Superior temporal gyrus (tissue), 1 donor: ENCODE measurements at regions not wholly inside any gene's neighbourhood (a gene's known extent, or its start where the extent isn't known, plus 50 kb on each side); places are given as distances from the start of the nearest gene placed in this dataset.
"Not testable (repeated sequence)": the region's sequence is repeated elsewhere in the genome, so short reads cannot be mapped to it uniquely, and the experiment has no call there.

Experiments
- DNase-seq: peaks from one replicate; pipeline ENCODE4 v3.0.0-alpha.2; 2016; ENCODE audit errors: extremely low spot score

DNA sequence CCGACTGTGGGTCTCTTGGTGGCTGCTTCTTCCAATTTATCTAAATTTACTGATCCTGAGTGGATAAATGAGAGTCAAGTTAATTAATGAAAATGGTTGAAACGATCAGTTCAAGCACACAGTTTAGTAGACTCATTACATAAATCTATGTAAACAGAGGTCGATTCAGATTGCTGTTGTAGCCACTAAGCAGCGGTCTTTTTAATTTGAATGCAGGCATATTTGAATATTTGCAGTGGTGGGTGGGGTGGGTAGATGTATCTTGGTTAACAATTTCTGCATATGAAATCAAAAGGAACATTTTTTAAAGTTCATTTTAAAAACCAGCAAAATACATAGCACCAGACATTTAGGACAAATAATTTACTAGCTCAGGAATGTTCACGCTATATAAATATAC is 325.9 kb downstream of the KLF12 start:
- DNase-seq, result no peak

DNA sequence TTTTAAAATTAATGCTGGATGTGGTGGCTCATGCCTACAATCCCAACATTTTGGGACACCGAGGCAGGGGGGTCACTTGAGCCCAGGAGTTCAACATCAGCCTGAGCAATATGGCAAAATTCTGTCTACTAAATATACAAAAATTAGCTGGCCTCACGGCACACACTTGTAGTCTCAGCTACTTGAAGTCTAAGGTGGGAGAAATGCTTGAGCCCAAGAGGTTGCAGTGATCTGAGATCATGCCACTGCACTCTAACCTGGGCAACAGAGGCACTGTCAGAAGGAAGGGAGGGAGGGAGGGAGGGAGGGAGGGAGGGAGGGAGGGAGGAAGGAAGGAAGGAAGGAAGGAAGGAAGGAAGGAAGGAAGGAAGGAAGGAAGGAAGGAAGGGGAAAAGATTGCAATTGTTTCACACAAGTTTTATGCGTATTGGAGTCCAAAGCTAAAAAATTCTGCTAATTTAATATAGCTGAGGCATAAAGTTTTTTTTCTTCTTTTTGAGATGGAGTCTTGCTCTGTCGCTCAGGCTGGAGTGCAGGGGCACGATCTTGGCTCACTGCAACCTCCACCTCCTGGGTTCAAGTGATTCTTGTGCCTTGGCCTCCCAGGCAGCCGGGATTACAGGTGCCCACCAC is 328.8 kb downstream of the KLF12 start:
- DNase-seq, result not testable (repeated sequence)

DNA sequence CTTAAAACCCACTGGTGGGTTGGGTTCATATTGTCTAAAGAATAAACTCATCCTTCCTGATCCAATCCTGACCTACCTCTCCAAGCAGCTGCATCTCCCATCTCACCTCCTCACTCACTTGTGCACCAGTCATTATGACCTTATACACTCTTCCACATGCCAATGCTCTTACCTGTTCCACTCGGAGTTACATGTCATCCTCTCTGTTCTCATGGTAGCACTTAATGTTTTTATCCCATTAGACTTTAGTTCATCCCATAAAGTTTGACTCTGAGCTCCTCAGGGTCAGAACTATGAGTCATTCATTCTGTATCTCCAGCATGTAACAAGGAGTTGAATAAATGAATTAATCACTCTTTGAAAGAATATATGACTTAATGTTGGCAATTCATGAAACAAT is 330.2 kb downstream of the KLF12 start:
- no peak for DNase-seq

DNA sequence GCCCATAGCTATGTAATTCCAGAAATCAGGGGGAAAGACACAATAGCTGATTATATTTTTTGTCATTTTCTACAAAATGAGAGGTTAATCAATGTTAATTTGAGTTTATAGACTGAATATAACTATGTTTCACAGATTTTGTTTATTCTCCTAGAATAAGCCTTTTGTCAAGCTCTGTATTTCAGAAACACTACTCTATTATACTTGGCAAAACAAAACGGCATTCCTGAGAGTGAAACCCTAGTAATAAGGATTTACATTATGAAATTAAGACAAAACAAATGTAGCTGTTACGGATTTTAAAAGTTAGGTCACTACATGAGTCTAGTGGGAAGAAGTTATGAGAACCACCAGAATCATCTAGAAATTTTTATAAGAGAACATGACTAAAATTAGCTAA is 334.2 kb downstream of the KLF12 start:
- DNase-seq, result no peak

DNA sequence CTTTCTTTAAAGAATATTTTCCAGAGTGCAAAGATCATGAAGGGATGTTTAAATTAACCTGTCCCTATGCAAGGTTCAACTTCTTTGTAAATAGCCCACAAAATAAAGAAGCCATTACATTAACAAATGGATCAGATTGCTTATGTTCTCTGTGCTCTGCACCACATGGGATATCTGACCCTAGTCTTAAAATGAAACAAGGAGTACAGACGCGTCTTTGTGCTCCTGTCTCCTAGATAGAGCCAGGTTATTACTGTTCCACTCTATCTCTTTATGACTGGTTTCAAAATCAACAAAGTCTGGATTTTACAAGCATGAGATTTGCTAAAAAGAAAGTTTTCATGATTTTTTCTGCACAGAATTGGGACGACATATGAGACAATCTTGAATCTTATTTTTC is 339.4 kb downstream of the KLF12 start:
- DNase-seq, result no peak

DNA sequence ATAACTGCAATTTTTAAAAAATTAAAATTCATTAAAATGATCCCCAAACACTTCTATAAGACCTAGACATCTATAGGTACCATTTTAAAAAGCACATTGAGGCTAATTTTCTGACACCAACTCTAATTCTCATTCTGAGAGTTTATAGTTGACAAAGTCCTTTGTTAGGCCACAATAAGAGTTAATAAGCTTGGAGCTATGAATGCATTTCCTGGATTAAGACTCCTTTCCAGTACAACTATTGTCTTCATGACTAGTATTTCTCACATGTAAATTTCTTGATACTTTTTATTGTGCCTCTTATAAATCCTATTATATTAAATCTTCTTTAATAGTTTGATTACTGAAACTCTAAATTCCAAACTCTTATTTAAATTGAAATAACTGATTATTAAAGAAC is 340.8 kb downstream of the KLF12 start:
- DNase-seq, result no peak

DNA sequence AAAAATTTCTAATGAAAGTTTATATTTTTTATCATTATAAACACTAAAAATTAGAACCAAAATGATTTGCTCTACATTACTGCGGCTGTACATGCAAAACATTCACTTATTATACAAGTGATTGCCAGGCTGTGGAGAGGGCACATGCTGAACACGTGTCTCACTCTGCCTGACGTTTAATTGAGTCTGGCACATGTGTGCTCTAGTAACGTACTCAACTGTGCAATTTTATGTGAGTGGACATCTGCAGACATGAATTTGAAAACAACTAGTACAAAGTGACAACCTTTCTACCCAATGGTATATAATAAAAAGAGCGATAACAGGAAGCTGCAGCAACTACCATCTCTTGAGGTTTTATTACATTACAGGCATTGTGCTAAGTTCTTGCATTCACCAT is 341.4 kb downstream of the KLF12 start:
- DNase-seq, result no peak

DNA sequence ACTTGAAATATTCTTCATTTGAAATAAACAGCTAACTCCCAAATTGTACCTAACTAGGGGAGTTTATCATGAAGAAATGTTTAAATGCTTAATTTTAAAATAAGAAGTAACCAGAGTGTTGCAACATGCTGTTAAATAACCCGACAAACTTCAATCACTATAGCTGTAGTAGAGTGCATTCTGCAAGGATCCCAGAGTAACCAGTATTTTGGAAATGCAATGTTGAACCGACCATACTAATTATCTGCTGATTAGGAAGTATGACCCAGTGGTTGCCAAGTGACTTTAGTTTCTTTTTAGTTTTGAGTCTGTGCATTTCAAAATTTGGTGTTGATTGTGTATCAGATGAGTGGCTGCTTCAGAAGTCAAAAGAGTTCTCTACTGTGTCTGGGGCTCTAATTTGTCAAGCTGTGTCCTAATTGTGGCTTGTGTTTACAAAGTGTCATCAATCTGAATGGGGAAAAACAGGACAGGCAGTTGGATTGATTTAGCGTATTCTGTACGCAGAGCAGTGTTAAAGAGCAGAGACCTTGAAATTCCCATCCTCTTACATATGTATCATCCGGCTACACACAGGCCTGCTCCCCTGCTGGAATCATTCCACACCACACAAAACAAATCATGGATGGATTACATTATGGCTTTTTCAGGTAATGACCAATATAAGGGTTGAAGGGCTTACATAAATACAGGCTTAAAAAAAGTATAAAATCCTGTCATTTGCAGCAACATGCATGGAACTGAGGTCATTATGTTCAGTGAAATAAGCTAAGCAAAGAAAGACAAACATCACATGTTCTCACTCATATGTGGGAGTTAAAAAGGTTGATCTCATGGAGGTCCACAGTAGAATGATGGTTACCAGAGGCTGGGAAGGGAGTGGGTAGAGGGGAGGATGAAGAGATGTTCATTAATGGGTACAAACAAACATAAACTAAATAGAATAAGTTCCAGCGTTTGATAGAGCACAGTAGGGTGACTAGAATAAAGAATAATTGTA is 351.5 kb downstream of the KLF12 start:
- DNase-seq, result no peak

DNA sequence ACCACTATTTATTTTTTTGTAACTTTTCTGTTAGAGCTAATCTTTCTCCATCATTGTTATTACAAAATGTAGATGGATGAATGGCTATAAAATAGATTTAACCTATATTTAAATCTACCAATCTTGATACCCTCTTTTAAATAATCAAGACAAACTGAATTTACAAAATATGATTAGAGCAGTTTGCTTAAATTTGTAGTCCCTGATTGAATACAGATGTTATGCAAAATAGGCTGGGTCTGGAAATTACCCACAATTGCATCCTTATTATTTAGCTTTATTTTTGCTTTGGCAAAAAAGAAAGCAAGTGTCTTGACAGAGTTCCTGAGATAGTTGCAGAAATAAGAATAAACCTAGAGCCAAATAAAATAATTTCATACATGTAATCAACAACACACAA is 352.8 kb downstream of the KLF12 start:
- no peak for DNase-seq

DNA sequence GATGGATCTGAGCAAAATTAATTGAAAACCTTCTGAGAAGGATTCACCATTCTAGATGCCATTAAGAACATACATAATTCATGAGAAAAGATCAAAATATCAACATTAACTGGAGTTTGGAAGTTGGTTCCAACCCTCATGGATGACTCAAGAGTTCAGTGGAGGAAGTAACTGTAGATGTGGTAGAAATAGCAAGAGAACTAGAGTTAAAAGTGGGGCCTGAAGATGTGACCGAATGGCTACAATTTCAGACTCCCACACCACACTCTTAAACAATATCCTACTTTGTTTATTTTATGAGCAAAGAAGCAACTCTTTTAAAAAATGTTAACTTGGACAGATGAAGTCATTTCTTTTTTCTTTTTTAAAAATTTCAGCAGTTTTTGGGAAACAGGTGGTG is 354.3 kb downstream of the KLF12 start:
- no peak for DNase-seq

DNA sequence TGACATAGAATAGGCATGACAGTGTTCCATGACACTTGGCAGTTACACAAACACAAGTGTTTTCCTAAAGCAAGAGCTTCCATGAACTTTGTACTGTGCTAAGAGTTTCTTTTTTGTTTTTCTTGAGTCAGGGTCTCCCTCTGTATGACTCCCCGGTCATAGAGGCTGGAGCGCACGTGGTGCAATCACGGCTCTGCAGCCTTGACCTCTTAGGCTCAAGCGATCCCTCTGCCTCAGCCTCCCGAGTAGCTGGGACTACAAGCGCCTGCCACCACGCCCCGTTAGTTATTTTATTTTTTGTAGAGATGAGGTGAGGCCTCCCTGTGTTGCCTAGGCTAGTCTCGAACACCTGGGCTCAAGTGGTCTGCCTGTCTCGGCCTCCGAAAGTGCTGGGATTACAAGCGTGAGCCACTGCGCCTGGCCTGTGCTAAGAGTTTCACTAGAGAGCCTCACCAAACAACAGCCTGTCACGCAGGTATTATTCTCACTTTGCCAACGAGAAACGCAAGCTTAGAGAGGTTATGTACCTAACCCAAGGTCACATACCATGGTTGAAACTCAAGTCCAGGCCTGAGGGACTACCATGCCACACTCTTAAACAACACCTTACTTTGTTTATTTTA is 355.9 kb downstream of the KLF12 start:
- DNase-seq, result no peak

DNA sequence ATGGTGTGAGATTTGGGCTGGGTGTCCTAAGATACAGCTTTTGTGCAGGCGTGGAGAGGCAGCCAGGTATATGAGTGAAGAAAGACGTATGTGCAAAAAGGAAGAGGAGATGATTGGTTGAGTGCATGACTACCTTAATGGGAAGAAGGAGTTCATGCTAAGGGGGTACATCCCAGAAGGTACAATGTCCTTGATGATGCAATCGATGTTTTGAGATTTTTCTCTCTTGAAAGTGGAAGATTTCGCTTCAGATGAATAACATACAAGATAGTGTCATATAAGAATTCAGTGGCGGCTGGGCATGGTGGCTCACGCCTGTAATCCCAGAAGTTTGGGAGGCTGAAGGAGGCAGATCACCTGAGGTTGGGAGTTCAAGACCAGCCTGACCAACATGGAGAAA is 357.1 kb downstream of the KLF12 start:
- no peak for DNase-seq

DNA sequence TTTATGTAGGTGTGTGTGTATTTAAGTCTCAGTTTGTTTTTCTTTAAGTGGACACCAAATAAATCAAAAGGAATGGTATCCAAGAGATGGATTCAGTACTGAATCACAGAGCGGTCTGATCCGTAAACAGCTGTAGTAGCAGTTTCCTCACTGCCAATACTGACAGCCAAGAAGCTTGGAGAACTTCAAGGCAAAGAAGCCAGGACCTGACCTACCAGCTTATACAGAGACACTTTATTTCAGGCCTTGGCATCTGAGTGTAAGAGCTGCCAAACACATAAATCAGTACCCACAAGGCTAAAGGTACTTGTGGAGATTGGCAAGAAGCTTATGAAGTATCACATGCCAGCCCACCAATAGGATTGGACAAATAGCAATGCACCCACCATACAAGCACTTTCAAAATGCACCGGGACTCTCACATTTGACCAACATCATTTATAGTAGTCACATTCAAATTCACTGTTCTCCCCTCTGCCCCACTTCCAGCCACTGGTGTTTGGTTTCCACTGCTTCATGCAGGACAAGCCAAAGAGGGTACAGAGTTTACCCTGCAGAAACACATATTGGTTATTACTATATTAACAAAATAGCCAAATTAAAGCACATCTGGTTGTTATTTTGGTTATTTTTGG is 357.9 kb downstream of the KLF12 start:
- no peak for DNase-seq

DNA sequence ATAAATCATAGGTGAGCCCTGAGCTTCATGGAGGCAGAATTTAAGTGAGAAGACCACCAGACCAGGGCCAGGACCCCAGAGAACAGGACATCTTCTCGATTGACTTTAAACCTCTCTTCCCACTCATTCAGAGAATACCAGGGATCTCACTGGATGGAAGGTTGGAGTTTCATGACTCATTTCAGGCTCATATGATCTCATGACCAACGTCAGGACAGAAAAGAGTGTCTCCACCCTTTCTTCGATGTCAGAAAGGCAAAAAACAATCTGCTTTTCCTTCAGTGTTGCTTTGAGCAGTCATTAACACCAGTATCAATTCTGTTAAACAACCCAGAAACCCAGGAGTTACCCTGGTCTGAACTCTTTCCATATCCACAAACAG is 361.0 kb downstream of the KLF12 start:
- DNase-seq, result no peak

DNA sequence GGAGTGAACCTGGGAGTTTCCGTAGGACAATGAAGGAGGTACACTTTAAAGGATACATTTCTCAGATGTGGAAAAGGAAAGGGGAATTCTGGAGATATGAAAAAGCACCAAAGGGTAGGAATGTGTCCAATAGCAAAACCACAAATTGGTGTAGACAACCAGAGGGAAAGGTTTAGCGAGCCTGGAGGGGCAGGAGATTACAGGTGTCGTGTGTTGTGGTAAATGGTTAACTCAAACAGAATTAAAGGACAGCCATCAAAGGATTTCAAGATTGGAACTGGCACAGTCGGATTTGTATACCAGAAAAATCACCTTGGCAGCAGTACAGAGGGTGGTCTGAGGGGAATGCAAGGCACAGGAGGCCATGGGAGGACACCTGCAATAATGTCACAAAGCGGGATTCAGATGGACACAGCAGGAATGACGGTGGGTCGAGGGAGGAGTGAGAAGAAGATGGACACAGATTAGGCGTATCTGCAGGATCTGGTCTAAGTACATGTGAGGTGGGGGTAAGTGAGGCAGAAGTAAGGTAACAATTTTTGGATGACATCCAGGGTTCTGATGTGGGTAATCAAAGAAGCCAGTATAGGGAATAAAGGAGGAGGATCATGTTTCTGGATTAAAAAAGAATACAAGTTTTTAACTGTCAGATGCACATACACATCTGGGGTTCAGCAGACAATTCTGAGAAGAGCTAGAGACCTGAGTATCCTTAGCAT is 361.6 kb downstream of the KLF12 start:
- DNase-seq, result no peak

DNA sequence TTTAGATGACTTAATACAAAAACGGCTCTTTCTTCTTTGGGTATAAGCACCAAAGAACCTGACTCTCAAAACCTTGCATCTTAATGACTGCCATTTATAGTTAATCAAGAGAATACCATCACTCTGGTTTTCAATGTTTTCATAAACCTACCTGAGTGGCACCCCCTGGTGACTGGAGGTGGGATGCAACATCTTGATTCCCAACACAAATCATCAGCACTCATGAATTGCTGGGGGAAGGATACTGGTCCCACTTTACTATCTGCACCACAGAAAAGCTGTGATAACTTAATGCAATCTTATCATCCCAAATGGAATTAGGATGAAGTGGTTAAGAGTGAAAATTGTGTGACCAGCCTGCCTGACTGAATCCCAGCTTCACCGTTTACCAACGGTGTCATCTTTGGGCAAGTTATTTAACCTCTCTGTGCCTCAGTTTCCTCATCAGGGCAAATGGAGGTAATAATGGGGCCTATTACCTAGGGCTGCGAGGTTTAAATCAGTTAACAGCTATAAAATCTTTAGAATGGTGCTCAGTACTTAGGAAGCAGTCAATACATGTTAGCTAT is 366.4 kb downstream of the KLF12 start:
- no peak for DNase-seq

DNA sequence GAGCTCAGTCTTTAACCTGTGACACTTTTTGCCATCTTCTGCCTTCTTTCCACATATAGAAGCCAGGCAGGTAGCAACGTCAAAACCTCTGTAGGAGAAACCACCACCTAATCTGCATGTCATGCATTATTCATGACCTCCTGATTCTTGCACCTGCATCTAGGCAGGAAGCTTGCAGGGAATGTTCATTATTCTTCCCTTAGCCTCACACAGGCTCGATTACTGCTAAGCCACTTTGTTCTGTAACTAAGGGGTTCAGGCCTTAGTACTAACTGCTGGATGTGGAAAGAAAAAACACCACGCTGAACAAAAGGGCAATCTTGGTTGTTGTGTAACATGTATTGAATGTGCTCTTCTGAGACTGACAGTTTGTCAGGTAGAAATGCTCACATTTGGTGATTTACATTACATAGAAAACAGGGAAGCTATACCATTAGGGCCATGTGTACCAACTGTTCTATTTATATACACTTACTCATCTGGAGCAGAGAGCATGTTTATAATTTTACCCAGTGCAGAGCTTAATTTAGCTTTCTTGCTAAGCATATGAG is 366.9 kb downstream of the KLF12 start:
- peak; percentile 65 for DNase-seq

DNA sequence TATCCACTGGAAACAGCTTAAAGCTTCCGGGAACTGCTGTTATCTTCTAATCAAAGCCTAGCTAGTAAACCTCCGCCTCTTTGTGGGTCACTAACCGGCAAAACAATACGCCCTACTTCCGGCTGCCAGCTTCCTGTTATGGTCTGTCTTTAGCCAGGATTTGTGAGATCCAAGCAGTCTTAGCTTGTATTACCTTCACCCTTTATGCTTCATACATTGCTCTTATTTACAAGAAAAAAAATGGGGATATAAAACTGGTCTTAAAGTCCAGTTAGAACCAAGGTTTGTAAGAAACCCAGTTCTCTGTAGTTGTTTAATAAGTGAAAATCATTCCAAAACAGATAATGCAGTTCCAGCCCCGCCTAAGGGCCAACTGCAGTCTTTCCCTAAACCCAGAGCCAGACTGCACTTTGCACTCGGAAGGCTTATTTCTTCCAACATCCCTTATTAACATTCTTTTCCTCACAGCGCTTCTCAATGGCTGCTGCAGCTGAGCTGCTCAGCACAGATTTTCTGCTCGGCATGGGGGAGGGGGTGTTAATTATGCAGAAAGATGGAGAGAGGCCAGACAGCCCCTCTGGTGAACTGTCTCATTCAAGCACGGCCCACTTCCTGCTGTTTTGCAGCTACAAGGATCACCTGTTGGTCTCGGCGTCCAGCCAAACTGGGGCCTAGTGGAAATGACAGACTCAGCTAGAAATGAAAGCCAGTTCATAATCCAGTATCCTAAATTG is 368.4 kb downstream of the KLF12 start:
- peak; percentile 73 for DNase-seq

DNA sequence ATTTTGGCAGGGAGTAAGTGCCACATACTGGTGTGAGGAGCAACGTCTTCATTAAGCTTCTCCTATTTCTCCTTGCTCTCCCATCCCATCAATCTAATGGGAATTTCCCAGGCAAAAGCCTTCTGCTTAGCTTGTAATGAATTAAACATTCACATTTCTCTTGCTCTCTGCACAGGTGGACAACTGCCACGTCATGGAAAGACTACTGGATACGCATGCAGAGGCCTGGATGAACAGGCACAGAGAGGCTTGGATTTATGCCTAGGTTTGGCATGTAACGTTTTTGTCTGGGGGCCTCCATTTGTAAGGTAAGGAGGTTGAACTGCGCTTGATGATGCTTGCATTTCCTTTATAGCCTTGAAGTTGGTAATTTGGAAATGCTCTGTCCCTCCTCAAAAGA is 374.8 kb downstream of the KLF12 start:
- DNase-seq, result no peak

DNA sequence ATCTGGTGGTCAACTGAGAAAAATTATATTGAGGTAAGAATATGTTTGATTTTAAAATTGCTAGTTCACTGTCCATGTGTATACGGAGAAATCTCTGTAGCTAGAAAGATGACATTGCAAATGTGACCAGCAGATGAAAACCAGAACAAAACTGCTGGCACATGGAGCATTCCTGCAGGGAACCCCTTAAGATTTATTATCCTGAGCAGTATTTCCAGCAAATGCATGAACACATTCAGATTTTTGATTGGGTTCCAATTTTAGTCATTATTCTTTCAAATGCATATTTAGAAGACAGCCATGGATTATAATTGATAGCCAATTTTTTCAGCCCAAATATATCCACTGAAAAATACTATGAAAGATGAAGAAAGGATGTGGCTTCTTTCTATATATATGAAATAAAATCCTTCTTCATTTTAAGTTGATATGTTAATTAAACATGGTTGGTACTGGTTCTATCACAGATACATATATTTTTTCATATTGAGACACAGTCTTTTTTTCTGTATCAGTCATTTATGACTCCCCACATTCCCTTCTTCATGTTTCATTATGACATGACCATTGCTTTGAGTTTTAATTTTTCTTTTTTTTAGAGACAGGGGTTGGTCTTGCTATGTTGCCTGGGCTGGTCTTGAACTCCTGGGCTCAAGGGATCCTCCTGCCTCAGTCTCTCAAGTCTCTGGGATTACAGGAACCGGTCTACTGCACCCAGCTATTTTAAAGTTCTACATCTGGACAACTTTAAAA is 376.5 kb downstream of the KLF12 start:
- DNase-seq, result no peak
